ENCODE measurements at regions not wholly inside any gene's neighbourhood (a gene's known extent, or its start where the extent isn't known, plus 50 kb on each side); places are given as distances from the start of the nearest gene placed in this dataset.

DNA sequence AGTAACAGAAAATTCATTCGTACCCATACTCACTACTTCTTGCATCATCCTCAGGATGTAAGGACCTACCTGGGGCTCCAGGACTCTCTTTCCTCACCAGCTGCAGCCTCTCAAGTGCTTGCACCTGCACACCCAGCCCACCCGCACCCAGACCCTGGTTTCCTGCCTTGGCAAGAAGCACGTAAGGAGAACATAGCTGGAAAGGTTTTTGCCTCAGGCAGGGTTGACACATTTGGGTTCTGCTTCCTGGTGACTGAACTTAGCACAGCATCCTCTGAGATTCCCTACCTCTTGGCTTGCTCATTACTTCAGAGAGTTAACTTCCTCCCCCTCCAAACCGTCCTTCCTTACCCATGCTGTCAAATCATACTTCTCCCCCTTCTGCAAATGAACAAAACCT, 556.9 kb downstream of the CD83 start:
- TF ChIP-seq TAF1 (IDR thresholded peaks at IDR 0.05; ENCODE audit: borderline replicate concordance, insufficient read depth, low read length) (no peak), SIN3A (IDR thresholded peaks at IDR 0.05; ENCODE audit: borderline replicate concordance, insufficient read depth, low read length) (no peak)
